ENCODE measurements at regions not wholly inside any gene's neighbourhood (a gene's known extent, or its start where the extent isn't known, plus 50 kb on each side); places are given as distances from the start of the nearest gene placed in this dataset.

- TF ChIP-seq CREB5 (CRISPR knock-in tag; IDR thresholded peaks at IDR 0.05; ENCODE audit: low read depth) (no peak), CSRNP3 (CRISPR knock-in tag; IDR thresholded peaks at IDR 0.05) (no peak), ISL1 (CRISPR knock-in tag; IDR thresholded peaks at IDR 0.05) (no peak), SNAI2 (CRISPR knock-in tag; IDR thresholded peaks at IDR 0.05) (no peak), PATZ1 (CRISPR knock-in tag; IDR thresholded peaks at IDR 0.05; ENCODE audit: borderline replicate concordance) (no peak), OSR1 (CRISPR knock-in tag; IDR thresholded peaks at IDR 0.05) (no peak), RARB (CRISPR knock-in tag; IDR thresholded peaks at IDR 0.05) (no peak), ZC3H10 (CRISPR knock-in tag; IDR thresholded peaks at IDR 0.05) (no peak), ZFP30 (CRISPR knock-in tag; IDR thresholded peaks at IDR 0.05) (no peak), TCF4 (CRISPR knock-in tag; IDR thresholded peaks at IDR 0.05; ENCODE audit: borderline replicate concordance) (no peak), ZFP3 (CRISPR knock-in tag; IDR thresholded peaks at IDR 0.05) (no peak), CSDC2 (CRISPR knock-in tag; IDR thresholded peaks at IDR 0.05) (no peak)
These were observed 540.2 kb upstream of the TRPC7 start for GRCh38 chr5:136905571-136905970.

All from SK-N-SH treated with all-trans-retinoic acid at 6 μM for 48 hours (cell line).